Astrocyte (in vitro differentiated cells and primary cell): ENCODE measurements at regions not wholly inside any gene's neighbourhood (a gene's known extent, or its start where the extent isn't known, plus 50 kb on each side); places are given as distances from the start of the nearest gene placed in this dataset.

Experiments
- DNase-seq: peaks from one replicate; pipeline ENCODE4 v3.0.0-alpha.2; 2010; ENCODE audit warnings: low read depth
- FAIRE-seq: peaks from 2 replicates; lab custom pipeline; 2011; peaks lifted over from hg19 to GRCh38; lab: Jason Lieb, UNC
- H2AFZ ChIP-seq: 2 replicates; pipeline ENCODE4 v1.6.0; 2012; ENCODE audit warnings: low read depth, low read length, inconsistent platforms
- H3K27ac ChIP-seq: 2 replicates; pipeline ENCODE4 v1.5.1; 2011; ENCODE audit warnings: low read depth, low read length, inconsistent platforms
- H3K27me3 ChIP-seq: 2 replicates; pipeline ENCODE4 v1.6.0; 2011; ENCODE audit warnings: low read length, inconsistent platforms; ENCODE audit not compliant: insufficient read depth
- H3K36me3 ChIP-seq: 2 replicates; pipeline ENCODE4 v1.5.1; 2011; ENCODE audit warnings: low read length, inconsistent platforms; ENCODE audit not compliant: insufficient read depth
- H3K4me1 ChIP-seq: 2 replicates; pipeline ENCODE4 v1.5.1; 2011; ENCODE audit warnings: low read length, inconsistent platforms; ENCODE audit not compliant: insufficient read depth
- H3K4me2 ChIP-seq: 2 replicates; pipeline ENCODE4 v1.6.0; 2012; ENCODE audit warnings: low read length, inconsistent platforms
- H3K4me3 ChIP-seq: 2 replicates; pipeline ENCODE4 v1.5.1; 2011; ENCODE audit warnings: low read depth, mild to moderate bottlenecking, low read length, inconsistent platforms; ENCODE audit not compliant: insufficient read depth
- H3K79me2 ChIP-seq: 2 replicates; pipeline ENCODE4 v1.6.0; 2012; ENCODE audit warnings: mild to moderate bottlenecking, low read length, inconsistent platforms; ENCODE audit not compliant: insufficient read depth
- H3K9ac ChIP-seq: 2 replicates; pipeline ENCODE4 v1.6.0; 2012; ENCODE audit warnings: mild to moderate bottlenecking, low read length, inconsistent platforms
- H3K9me3 ChIP-seq: 2 replicates; pipeline ENCODE4 v1.5.1; 2012; ENCODE audit warnings: low read depth, mild to moderate bottlenecking, low read length, inconsistent platforms; ENCODE audit not compliant: insufficient read depth
- H4K20me1 ChIP-seq: 2 replicates; pipeline ENCODE4 v1.6.0; 2012; ENCODE audit warnings: low read length, inconsistent platforms; ENCODE audit not compliant: insufficient read depth
- H3K27ac Mint-ChIP-seq: one replicate; pipeline ENCODE4 v1.8.0; 2021; ENCODE audit warnings: mild to moderate bottlenecking, mixed read lengths; ENCODE audit not compliant: unreplicated experiment
- H3K27me3 Mint-ChIP-seq: one replicate; pipeline ENCODE4 v1.8.0; 2021; ENCODE audit warnings: low read depth, mixed read lengths; ENCODE audit not compliant: unreplicated experiment
- H3K36me3 Mint-ChIP-seq: one replicate; pipeline ENCODE4 v1.8.0; 2021; ENCODE audit warnings: low read depth, mixed read lengths; ENCODE audit not compliant: unreplicated experiment
- H3K4me1 Mint-ChIP-seq: one replicate; pipeline ENCODE4 v1.8.0; 2021; ENCODE audit warnings: low read depth, mixed read lengths; ENCODE audit not compliant: unreplicated experiment
- H3K4me3 Mint-ChIP-seq: one replicate; pipeline ENCODE4 v1.8.0; 2021; ENCODE audit warnings: mild to moderate bottlenecking, moderate library complexity, mixed read lengths; ENCODE audit not compliant: unreplicated experiment
- H3K9me3 Mint-ChIP-seq: one replicate; pipeline ENCODE4 v1.8.0; 2021; ENCODE audit warnings: mild to moderate bottlenecking, mixed read lengths; ENCODE audit not compliant: unreplicated experiment
- CTCF ChIP-seq: IDR thresholded peaks from 2 replicates; pipeline ENCODE4 v1.5.1; 2011; ENCODE audit warnings: low read depth, mild to moderate bottlenecking, inconsistent platforms, low read length, moderate library complexity; ENCODE audit not compliant: insufficient read depth
- EZH2 ChIP-seq: IDR thresholded peaks from 2 replicates; pipeline ENCODE4 v1.6.1; 2012; ENCODE audit warnings: mild to moderate bottlenecking, low read length, inconsistent platforms; ENCODE audit not compliant: insufficient read depth

GRCh38 chr1:188817814-188818213, 1659.8 kb downstream of the BRINP3 start:
- Mint-ChIP-seq H3K36me3 (no peaks in the 10 kb centered on the region), H3K27ac (no peak overlapping the region), H3K4me1 (peaks cover 7% of the 10 kb centered on the region), H3K9me3 (peaks cover 3% of the 10 kb centered on the region), H3K4me3 (no peak overlapping the region), H3K27me3 (no peaks in the 10 kb centered on the region)
- H3K4me1 ChIP-seq = no peaks in the 10 kb centered on the region
- no peaks in the 10 kb centered on the region for H3K9me3 ChIP-seq
- no peaks in the 10 kb centered on the region for H4K20me1 ChIP-seq
- DNase-seq (no peak), FAIRE-seq (no peak)
- H3K27me3 ChIP-seq = no peaks in the 10 kb centered on the region
- H3K4me2 ChIP-seq = no peak overlapping the region
- no peak overlapping the region for H2AFZ ChIP-seq
- H3K27ac ChIP-seq = no peak overlapping the region
- no peaks in the 10 kb centered on the region for H3K79me2 ChIP-seq
- H3K4me3 ChIP-seq = no peak overlapping the region
- TF ChIP-seq CTCF (no peak), EZH2 (no peak)
- no peak overlapping the region for H3K9ac ChIP-seq
- no peaks in the 10 kb centered on the region for H3K36me3 ChIP-seq

GRCh38 chr1:188822248-188822647, 1655.4 kb downstream of the BRINP3 start:
- H3K9me3 Mint-ChIP-seq = no peaks in the 10 kb centered on the region
- no peak overlapping the region for H3K4me2 ChIP-seq
- H3K36me3 ChIP-seq = no peaks in the 10 kb centered on the region
- H3K27me3 ChIP-seq = no peaks in the 10 kb centered on the region
- H3K4me3 ChIP-seq = no peak overlapping the region
- no peaks in the 10 kb centered on the region for H3K27me3 Mint-ChIP-seq
- H3K9me3 ChIP-seq = no peaks in the 10 kb centered on the region
- no peaks in the 10 kb centered on the region for H3K36me3 Mint-ChIP-seq
- no peak overlapping the region for H2AFZ ChIP-seq
- DNase-seq (no peak), FAIRE-seq (no peak)
- no peak overlapping the region for H3K9ac ChIP-seq
- H3K4me1 Mint-ChIP-seq = peaks cover 7% of the 10 kb centered on the region
- H3K4me3 Mint-ChIP-seq = no peak overlapping the region
- no peaks in the 10 kb centered on the region for H3K4me1 ChIP-seq
- H3K27ac ChIP-seq = no peak overlapping the region
- TF ChIP-seq CTCF (no peak), EZH2 (no peak)
- H4K20me1 ChIP-seq = no peaks in the 10 kb centered on the region
- no peak overlapping the region for H3K27ac Mint-ChIP-seq
- H3K79me2 ChIP-seq = no peaks in the 10 kb centered on the region

- no peak for FAIRE-seq
- Histone ChIP-seq H3K9me3 (no peaks in the 10 kb centered on the region), H2AFZ (no peak overlapping the region), H4K20me1 (no peaks in the 10 kb centered on the region), H3K79me2 (no peaks in the 10 kb centered on the region), H3K4me1 (no peaks in the 10 kb centered on the region), H3K27me3 (no peaks in the 10 kb centered on the region), H3K27ac (no peak overlapping the region), H3K4me3 (no peak overlapping the region), H3K9ac (no peak overlapping the region), H3K4me2 (no peak overlapping the region), H3K36me3 (no peaks in the 10 kb centered on the region)
- TF ChIP-seq CTCF = no peak
- TF ChIP-seq EZH2 = no peak
- no peaks in the 10 kb centered on the region for H3K27me3 Mint-ChIP-seq
- no peak overlapping the region for H3K4me3 Mint-ChIP-seq
- no peak overlapping the region for H3K27ac Mint-ChIP-seq
- H3K4me1 Mint-ChIP-seq = peaks cover 7% of the 10 kb centered on the region
- DNase-seq = no peak
- H3K9me3 Mint-ChIP-seq = no peaks in the 10 kb centered on the region
- no peaks in the 10 kb centered on the region for H3K36me3 Mint-ChIP-seq
These were observed 1652.2 kb downstream of the BRINP3 start for GRCh38 chr1:188825471-188825870.
